Progenitor cell of endocrine pancreas (in vitro differentiated cells): ENCODE measurements at regions not wholly inside any gene's neighbourhood (a gene's known extent, or its start where the extent isn't known, plus 50 kb on each side); places are given as distances from the start of the nearest gene placed in this dataset.
"Not testable (repeated sequence)": the region's sequence is repeated elsewhere in the genome, so short reads cannot be mapped to it uniquely, and the experiment has no call there.

Experiments used
- DNase-seq: peaks from one replicate; pipeline ENCODE4 v3.0.0; 2021; ENCODE audit warnings: low spot score; ENCODE audit not compliant: unreplicated experiment
- H3K27ac Mint-ChIP-seq: 2 replicates; pipeline ENCODE4 v1.8.0; 2021; ENCODE audit warnings: mild to moderate bottlenecking, moderate library complexity, mixed read lengths
- H3K27me3 Mint-ChIP-seq: 2 replicates; pipeline ENCODE4 v1.8.0; 2021; ENCODE audit warnings: mixed read lengths
- H3K36me3 Mint-ChIP-seq: 2 replicates; pipeline ENCODE4 v1.8.0; 2022; ENCODE audit warnings: mixed read lengths; ENCODE audit not compliant: insufficient read depth
- H3K4me1 Mint-ChIP-seq: 2 replicates; pipeline ENCODE4 v1.8.0; 2021; ENCODE audit warnings: low read depth, mixed read lengths
- H3K4me3 Mint-ChIP-seq: 2 replicates; pipeline ENCODE4 v1.8.0; 2021; ENCODE audit warnings: low read depth, mild to moderate bottlenecking, moderate library complexity, mixed read lengths
- H3K9me3 Mint-ChIP-seq: 2 replicates; pipeline ENCODE4 v1.8.0; 2021; ENCODE audit warnings: low read depth, mixed read lengths
- TF ChIP-seq, protein P1 (sequence below): fragments of 200-600 bp; sonication (generic); IDR thresholded peaks from one replicate; pipeline ENCODE4 v1.5.0; 2021; ENCODE audit warnings: antibody characterized with exemption, mild to moderate bottlenecking; ENCODE audit not compliant: unreplicated experiment

DNA sequence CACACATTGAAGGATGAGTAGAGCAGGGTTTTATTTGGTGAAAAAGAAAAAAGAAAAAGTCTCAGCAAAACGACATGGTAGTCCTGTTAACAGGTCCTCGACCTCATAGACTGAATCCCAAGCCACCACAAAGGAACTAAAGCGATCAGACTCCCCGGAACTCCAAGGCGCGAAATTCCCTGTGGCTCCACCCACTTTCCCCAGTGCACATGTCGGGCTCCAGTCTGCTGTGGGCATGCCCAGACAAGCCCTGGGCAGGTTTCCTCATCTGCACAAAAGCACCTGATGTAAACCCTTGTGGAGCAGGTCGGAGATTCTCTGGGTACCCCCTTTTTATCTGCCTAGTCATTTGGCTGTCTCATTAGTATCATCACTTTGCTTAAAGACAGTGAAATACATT lies 170.7 kb upstream of the FSIP2 start:
- Mint-ChIP-seq H3K4me3 (no peak overlapping the region), H3K27me3 (no peaks in the 10 kb centered on the region), H3K36me3 (peaks cover 9% of the 10 kb centered on the region), H3K4me1 (no peaks in the 10 kb centered on the region), H3K9me3 (peaks cover 13% of the 10 kb centered on the region), H3K27ac (no peak overlapping the region)
- TF ChIP-seq, protein P1, sequence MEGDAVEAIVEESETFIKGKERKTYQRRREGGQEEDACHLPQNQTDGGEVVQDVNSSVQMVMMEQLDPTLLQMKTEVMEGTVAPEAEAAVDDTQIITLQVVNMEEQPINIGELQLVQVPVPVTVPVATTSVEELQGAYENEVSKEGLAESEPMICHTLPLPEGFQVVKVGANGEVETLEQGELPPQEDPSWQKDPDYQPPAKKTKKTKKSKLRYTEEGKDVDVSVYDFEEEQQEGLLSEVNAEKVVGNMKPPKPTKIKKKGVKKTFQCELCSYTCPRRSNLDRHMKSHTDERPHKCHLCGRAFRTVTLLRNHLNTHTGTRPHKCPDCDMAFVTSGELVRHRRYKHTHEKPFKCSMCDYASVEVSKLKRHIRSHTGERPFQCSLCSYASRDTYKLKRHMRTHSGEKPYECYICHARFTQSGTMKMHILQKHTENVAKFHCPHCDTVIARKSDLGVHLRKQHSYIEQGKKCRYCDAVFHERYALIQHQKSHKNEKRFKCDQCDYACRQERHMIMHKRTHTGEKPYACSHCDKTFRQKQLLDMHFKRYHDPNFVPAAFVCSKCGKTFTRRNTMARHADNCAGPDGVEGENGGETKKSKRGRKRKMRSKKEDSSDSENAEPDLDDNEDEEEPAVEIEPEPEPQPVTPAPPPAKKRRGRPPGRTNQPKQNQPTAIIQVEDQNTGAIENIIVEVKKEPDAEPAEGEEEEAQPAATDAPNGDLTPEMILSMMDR = no peak
- DNase-seq = no peak

DNA sequence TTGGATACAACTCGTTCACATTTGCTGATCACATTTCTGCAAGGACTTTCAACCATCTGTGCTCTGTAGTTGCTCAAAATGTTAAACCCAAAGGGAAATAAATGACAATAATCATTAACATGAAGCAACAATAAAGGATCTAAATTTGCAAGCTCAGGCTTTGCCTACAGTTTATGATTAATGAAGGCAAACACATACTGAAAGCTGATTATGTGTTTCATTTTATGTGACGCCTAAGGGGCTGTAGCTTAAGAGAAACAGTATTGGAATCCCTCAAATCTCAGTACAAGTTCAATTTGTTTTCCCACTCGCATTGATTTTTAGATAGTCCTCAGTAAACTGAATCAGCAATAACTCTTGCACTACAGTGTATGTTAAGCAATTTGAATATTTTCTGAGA lies 160.3 kb upstream of the FSIP2 start:
- DNase-seq = no peak
- Mint-ChIP-seq H3K36me3 (peaks cover 10% of the 10 kb centered on the region), H3K4me1 (peaks cover 9% of the 10 kb centered on the region), H3K27ac (no peak overlapping the region), H3K9me3 (peaks cover 7% of the 10 kb centered on the region), H3K27me3 (no peaks in the 10 kb centered on the region), H3K4me3 (no peak overlapping the region)
- TF ChIP-seq, protein P1 = no peak

DNA sequence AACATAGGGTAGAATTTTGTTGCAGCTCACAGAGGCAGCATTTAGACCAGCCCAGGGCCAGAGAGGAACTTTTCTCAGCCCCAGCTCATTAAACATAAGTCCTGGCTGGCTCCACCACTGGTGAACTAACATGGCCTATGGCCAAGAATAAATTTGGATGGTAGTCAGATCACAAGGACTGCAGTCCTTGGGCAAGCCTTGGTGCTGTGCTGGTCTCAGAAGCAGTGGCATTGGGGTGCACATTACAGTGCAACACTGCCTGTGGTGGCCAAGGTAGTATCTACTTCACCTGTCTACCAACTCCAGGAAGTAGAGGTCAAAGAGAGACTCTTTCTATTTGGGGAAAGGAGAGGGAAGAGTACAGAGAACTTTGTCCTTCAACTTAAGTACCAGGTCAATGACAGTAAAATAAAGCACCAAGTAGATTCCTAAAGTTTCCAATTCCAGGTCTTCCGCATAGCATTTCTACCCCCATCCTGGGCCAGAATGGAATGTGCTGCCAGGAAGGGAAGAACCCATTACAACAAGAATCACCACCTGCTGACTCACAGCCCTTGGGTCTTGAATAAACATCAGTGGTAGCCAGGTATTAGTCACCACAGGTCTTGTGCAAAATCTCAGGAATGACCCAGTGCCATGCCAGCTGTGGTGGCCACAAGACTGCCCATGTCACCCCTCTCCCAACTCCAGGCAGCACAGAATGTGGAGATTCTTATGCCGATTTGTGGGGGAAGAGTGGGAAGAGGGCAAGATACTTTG lies 155.4 kb upstream of the FSIP2 start:
- Mint-ChIP-seq H3K27me3 (no peaks in the 10 kb centered on the region), H3K27ac (no peak overlapping the region), H3K9me3 (peaks cover 25% of the 10 kb centered on the region), H3K4me3 (no peak overlapping the region), H3K36me3 (peaks cover 27% of the 10 kb centered on the region), H3K4me1 (peaks cover 8% of the 10 kb centered on the region)
- DNase-seq = no peak
- TF ChIP-seq, protein P1 = no peak

DNA sequence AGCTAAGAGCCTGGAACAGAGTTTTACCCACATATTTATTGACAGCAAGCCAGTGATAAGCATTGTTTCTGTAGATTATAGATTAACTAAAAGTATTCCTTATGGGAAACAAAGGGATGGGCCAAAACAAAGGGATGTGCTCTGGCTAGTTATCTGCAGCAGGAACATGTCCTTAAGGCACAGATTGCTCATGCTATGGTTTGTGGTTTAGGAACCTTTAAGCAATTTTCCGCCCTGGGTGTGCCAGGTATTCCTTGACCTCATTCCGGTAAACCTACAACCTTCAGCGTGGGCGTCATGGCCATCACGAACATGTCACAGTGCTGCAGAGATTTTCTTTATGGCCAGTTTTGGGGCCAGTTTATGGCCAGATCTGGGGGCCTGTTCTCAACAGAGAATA lies 153.4 kb upstream of the FSIP2 start:
- not testable (repeated sequence) for H3K4me3 Mint-ChIP-seq, DNase-seq, H3K27ac Mint-ChIP-seq, H3K27me3 Mint-ChIP-seq, H3K4me1 Mint-ChIP-seq
- peaks cover 33% of the 10 kb centered on the region for H3K36me3 Mint-ChIP-seq
- peaks cover 29% of the 10 kb centered on the region for H3K9me3 Mint-ChIP-seq

DNA sequence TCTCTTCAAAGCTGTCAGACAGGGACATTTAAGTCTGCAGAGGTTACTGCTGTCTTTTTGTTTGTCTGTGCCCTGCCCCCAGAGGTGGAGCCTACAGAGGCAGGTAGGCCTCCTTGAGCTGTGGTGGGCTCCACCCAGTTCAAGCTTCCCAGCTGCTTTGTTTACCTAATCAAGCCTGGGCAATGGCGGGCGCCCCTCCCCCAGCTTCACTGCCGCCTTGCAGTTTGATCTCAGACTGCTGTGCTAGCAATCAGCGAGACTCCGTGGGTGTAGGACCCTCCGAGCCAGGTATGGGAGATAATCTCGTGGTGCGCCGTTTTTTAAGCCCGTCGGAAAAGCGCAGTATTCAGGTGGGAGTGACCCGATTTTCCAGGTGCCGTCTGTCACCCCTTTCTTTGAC lies 147.3 kb upstream of the FSIP2 start:
- DNase-seq, H3K4me3 Mint-ChIP-seq, H3K4me1 Mint-ChIP-seq, H3K27me3 Mint-ChIP-seq, H3K27ac Mint-ChIP-seq: not testable (repeated sequence)
- peaks cover 15% of the 10 kb centered on the region for H3K9me3 Mint-ChIP-seq
- H3K36me3 Mint-ChIP-seq = peaks cover 16% of the 10 kb centered on the region

DNA sequence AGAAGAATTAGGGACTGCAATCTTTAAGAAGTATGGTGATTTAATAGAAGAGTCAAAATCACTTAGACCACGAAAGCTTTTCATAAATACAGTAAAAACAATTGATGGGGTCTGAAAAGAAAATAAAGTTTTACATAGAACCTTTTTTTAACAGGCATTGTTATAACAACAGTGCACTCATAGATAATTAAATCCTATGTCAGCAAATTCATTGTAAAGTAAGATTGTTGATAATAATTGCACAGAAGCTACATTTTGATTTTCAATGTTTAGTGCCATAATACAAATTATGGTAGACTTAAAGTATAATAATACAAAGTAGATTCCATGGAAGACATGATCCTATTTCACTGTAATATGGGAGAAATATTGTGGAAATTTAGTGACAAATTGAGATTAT lies 130.7 kb upstream of the FSIP2 start:
- Mint-ChIP-seq H3K36me3 (peaks cover under 1% of the 10 kb centered on the region), H3K27me3 (no peaks in the 10 kb centered on the region), H3K27ac (no peak overlapping the region), H3K4me1 (peaks cover 5% of the 10 kb centered on the region), H3K9me3 (no peaks in the 10 kb centered on the region), H3K4me3 (no peak overlapping the region)
- TF ChIP-seq, protein P1 = no peak
- DNase-seq = no peak
